ENCODE measurements at regions not wholly inside any gene's neighbourhood (a gene's known extent, or its start where the extent isn't known, plus 50 kb on each side); places are given as distances from the start of the nearest gene placed in this dataset.
"Not testable (repeated sequence)": the region's sequence is repeated elsewhere in the genome, so short reads cannot be mapped to it uniquely, and the experiment has no call there.

GRCh38 chr17:26994648-26995047 is 299.3 kb upstream of the WSB1 start:
- TF ChIP-seq, protein P1, sequence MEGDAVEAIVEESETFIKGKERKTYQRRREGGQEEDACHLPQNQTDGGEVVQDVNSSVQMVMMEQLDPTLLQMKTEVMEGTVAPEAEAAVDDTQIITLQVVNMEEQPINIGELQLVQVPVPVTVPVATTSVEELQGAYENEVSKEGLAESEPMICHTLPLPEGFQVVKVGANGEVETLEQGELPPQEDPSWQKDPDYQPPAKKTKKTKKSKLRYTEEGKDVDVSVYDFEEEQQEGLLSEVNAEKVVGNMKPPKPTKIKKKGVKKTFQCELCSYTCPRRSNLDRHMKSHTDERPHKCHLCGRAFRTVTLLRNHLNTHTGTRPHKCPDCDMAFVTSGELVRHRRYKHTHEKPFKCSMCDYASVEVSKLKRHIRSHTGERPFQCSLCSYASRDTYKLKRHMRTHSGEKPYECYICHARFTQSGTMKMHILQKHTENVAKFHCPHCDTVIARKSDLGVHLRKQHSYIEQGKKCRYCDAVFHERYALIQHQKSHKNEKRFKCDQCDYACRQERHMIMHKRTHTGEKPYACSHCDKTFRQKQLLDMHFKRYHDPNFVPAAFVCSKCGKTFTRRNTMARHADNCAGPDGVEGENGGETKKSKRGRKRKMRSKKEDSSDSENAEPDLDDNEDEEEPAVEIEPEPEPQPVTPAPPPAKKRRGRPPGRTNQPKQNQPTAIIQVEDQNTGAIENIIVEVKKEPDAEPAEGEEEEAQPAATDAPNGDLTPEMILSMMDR (conservative IDR thresholded peaks at IDR 0.05; ENCODE audit: low read length), result not testable (repeated sequence)
- TF ChIP-seq EZH2phosphoT487 (IDR thresholded peaks at IDR 0.05; ENCODE audit: borderline replicate concordance), result not testable (repeated sequence)
